WTC11 (cell line): ENCODE measurements at regions not wholly inside any gene's neighbourhood (a gene's known extent, or its start where the extent isn't known, plus 50 kb on each side); places are given as distances from the start of the nearest gene placed in this dataset.

ENCODE experiments used
- ATAC-seq: fragments of 200-7000 bp; cut with Tn5 transposase; 2 replicates; pipeline ENCODE4 v1.10.0; 2021; ENCODE audit warnings: mild to moderate bottlenecking, moderate library complexity
- CTCF ChIA-PET: fragments of 300-600 bp; sonication (Branson Sonifier 250); formaldehyde crosslinking; loops from one replicate; lab custom pipeline; 2021; ENCODE audit warnings: antibody characterized with exemption; lab: Charles Lee
- POLR2A ChIA-PET: fragments of 350-600 bp; sonication (Branson Sonifier 250); formaldehyde crosslinking; loops from one replicate; lab custom pipeline; 2021; ENCODE audit warnings: antibody characterized with exemption; lab: Charles Lee
- DNase-seq: peaks from one replicate; pipeline ENCODE4 v3.0.0; 2021; ENCODE audit warnings: low spot score
- H3K27ac Mint-ChIP-seq: 2 replicates; pipeline ENCODE4 v1.8.0; 2021; ENCODE audit warnings: mixed read lengths
- H3K27me3 Mint-ChIP-seq: 2 replicates; pipeline ENCODE4 v1.8.0; 2021; ENCODE audit warnings: low read depth, mild to moderate bottlenecking, moderate library complexity, mixed read lengths
- H3K36me3 Mint-ChIP-seq: 2 replicates; pipeline ENCODE4 v1.8.0; 2021; ENCODE audit warnings: mixed read lengths
- H3K4me1 Mint-ChIP-seq: 2 replicates; pipeline ENCODE4 v1.8.0; 2022; ENCODE audit warnings: mixed read lengths
- H3K4me3 Mint-ChIP-seq: 2 replicates; pipeline ENCODE4 v1.8.0; 2021; ENCODE audit warnings: mild to moderate bottlenecking, moderate library complexity, mixed read lengths
- H3K9me3 Mint-ChIP-seq: 2 replicates; pipeline ENCODE4 v1.8.0; 2021; ENCODE audit warnings: mixed read lengths
- ATF6 ChIP-seq: sonication (generic); formaldehyde crosslinking; IDR thresholded peaks from 2 replicates; pipeline ENCODE4 v1.8.1; 2023; ENCODE audit warnings: mild to moderate bottlenecking, missing genetic modification reagents
- CDX4 ChIP-seq: fragments of 250-450 bp; sonication (Bioruptor Pico); IDR thresholded peaks from 2 replicates; pipeline ENCODE4 v1.9.0; 2021; ENCODE audit warnings: moderate library complexity, mild to moderate bottlenecking, inconsistent platforms, borderline replicate concordance
- CTCF ChIP-seq: fragments of 200-600 bp; IDR thresholded peaks from 2 replicates; pipeline ENCODE4 v1.8.0; 2022; ENCODE audit warnings: antibody characterized with exemption
- E2F5 ChIP-seq: sonication (generic); formaldehyde crosslinking; IDR thresholded peaks from 2 replicates; pipeline ENCODE4 v1.8.1; 2022; ENCODE audit warnings: mild to moderate bottlenecking, moderate library complexity, missing genetic modification reagents
- ERG ChIP-seq: fragments of 250-450 bp; sonication (Bioruptor Pico); IDR thresholded peaks from 2 replicates; pipeline ENCODE4 v1.8.0; 2021; ENCODE audit warnings: mild to moderate bottlenecking
- FOXK1 ChIP-seq: sonication (generic); formaldehyde crosslinking; IDR thresholded peaks from 2 replicates; pipeline ENCODE4 v1.8.0; 2022; ENCODE audit warnings: mild to moderate bottlenecking, moderate library complexity, missing genetic modification reagents
- FOXP4 ChIP-seq: sonication (generic); formaldehyde crosslinking; IDR thresholded peaks from 2 replicates; pipeline ENCODE4 v1.8.0; 2022; ENCODE audit warnings: mild to moderate bottlenecking, missing genetic modification reagents
- HMGA2 ChIP-seq: fragments of 250-450 bp; sonication (Bioruptor Pico); IDR thresholded peaks from 2 replicates; pipeline ENCODE4 v1.4.0; 2021; ENCODE audit warnings: mild to moderate bottlenecking, moderate library complexity
- JUN ChIP-seq: sonication (generic); formaldehyde crosslinking; IDR thresholded peaks from 2 replicates; pipeline ENCODE4 v1.8.0; 2023; ENCODE audit warnings: mild to moderate bottlenecking, missing genetic modification reagents
- NFATC4 ChIP-seq: fragments of 250-450 bp; sonication (Bioruptor Pico); IDR thresholded peaks from 2 replicates; pipeline ENCODE4 v1.9.0; 2021; ENCODE audit warnings: mild to moderate bottlenecking
- NFYB ChIP-seq: sonication (generic); formaldehyde crosslinking; conservative IDR thresholded peaks from 2 replicates; pipeline ENCODE4 v1.8.0; 2022; ENCODE audit warnings: low read depth, missing genetic modification reagents
- TEAD1 ChIP-seq: sonication (generic); formaldehyde crosslinking; IDR thresholded peaks from 2 replicates; pipeline ENCODE4 v1.8.0; 2022; ENCODE audit warnings: mild to moderate bottlenecking, missing genetic modification reagents
- ZBTB43 ChIP-seq: sonication (generic); formaldehyde crosslinking; IDR thresholded peaks from 2 replicates; pipeline ENCODE4 v1.8.1; 2023; ENCODE audit warnings: mild to moderate bottlenecking, missing genetic modification reagents
- ZMAT4 ChIP-seq: fragments of 250-450 bp; sonication (Bioruptor Pico); IDR thresholded peaks from 2 replicates; pipeline ENCODE4 v1.9.0; 2021; ENCODE audit warnings: mild to moderate bottlenecking
- ZNF138 ChIP-seq: sonication (generic); formaldehyde crosslinking; conservative IDR thresholded peaks from 2 replicates; pipeline ENCODE4 v1.8.1; 2022; ENCODE audit warnings: mild to moderate bottlenecking, moderate library complexity, missing genetic modification reagents
- ZNF219 ChIP-seq: sonication (generic); formaldehyde crosslinking; IDR thresholded peaks from 2 replicates; pipeline ENCODE4 v1.8.0; 2023; ENCODE audit warnings: missing genetic modification reagents, mild to moderate bottlenecking, borderline replicate concordance
- ZNF232 ChIP-seq: sonication (generic); formaldehyde crosslinking; IDR thresholded peaks from 2 replicates; pipeline ENCODE4 v1.8.0; 2022; ENCODE audit warnings: mild to moderate bottlenecking, missing genetic modification reagents
- ZNF396 ChIP-seq: fragments of 250-450 bp; sonication (Bioruptor Pico); IDR thresholded peaks from 2 replicates; pipeline ENCODE4 v1.8.0; 2021; ENCODE audit warnings: mild to moderate bottlenecking, moderate library complexity, borderline replicate concordance
- ZNF416 ChIP-seq: fragments of 250-450 bp; sonication (Bioruptor Pico); IDR thresholded peaks from 2 replicates; pipeline ENCODE4 v1.9.0; 2021; ENCODE audit warnings: mild to moderate bottlenecking, inconsistent platforms
- ZNF671 ChIP-seq: fragments of 250-450 bp; sonication (Bioruptor Pico); IDR thresholded peaks from 2 replicates; pipeline ENCODE4 v1.8.0; 2021; ENCODE audit warnings: mild to moderate bottlenecking

- H3K27me3 Mint-ChIP-seq, result no peaks in the 10 kb centered on the region
- peaks cover 6% of the 10 kb centered on the region; the same call in 1 of the 2 replicates for H3K9me3 Mint-ChIP-seq
- no peak for ATAC-seq
- H3K4me1 Mint-ChIP-seq, result peaks cover 51% of the 10 kb centered on the region
- POLR2A ChIA-PET, result interaction anchor here (0.6 kb wide), 1 partner anchor 432 kb away, joined by 4 read pairs; no protein-coding TSS in a partner anchor
- CTCF ChIA-PET, result no interaction called here
- H3K27ac Mint-ChIP-seq, result no peak overlapping the region
- peaks cover 10% of the 10 kb centered on the region for H3K36me3 Mint-ChIP-seq
- TF ChIP-seq E2F5 (CRISPR knock-in tag) (no peak), ZNF232 (no peak), ATF6 (CRISPR knock-in tag) (no peak), CDX4 (CRISPR knock-in tag) (no peak), ERG (no peak), FOXP4 (CRISPR knock-in tag) (no peak), ZNF219 (no peak), ZMAT4 (CRISPR knock-in tag) (no peak), HMGA2 (no peak), NFATC4 (no peak), NFYB (no peak), JUN (CRISPR knock-in tag) (no peak), ZNF138 (CRISPR knock-in tag) (no peak), ZNF416 (CRISPR knock-in tag) (no peak), TEAD1 (CRISPR knock-in tag) (no peak), ZNF671 (no peak), ZBTB43 (CRISPR knock-in tag) (no peak), CTCF (no peak), FOXK1 (CRISPR knock-in tag) (no peak), ZNF396 (CRISPR knock-in tag) (no peak)
- H3K4me3 Mint-ChIP-seq, result no peak overlapping the region
- no peak for DNase-seq
Observed at GRCh38 chr6:121925024-121925423, 474.4 kb upstream of the HSF2 start.
